ENCODE measurements at regions not wholly inside any gene's neighbourhood (a gene's known extent, or its start where the extent isn't known, plus 50 kb on each side); places are given as distances from the start of the nearest gene placed in this dataset.
"Not testable (repeated sequence)": the region's sequence is repeated elsewhere in the genome, so short reads cannot be mapped to it uniquely, and the experiment has no call there.

DNA sequence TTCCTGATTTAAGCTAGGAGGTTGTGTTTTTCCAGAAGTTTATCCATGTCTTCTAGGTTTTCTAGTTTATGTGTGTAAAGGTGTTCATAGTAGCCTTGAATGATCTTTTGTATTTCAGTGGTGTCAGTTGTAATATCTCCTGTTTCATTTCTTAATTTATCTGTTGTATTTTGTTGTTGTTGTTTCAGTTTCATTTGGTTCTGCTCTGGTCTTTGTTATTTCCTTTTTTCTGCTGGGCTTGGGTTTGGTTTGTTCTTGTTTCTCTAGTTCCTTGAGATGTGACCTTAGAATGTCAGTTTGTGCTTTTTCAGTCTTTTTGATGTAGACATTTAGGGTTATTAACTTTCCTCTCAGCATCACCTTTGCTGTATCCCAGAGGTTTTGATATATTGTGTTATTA, 62.8 kb downstream of the SCP2D1 start:
- H3K27me3 ChIP-seq (ENCODE audit: control insufficient read depth in 5 of 5, insufficient read depth in 4 of 5, low read length in 5 of 5); H3K9me3 ChIP-seq (ENCODE audit: control insufficient read depth in 5 of 5, low read length in 5 of 5); H3K9ac ChIP-seq (ENCODE audit: low read length in 5 of 5); H3K4me3 ChIP-seq (ENCODE audit: low read depth in 1 of 5, low read length in 5 of 5); H3K36me3 ChIP-seq (ENCODE audit: control insufficient read depth in 5 of 5, insufficient read depth in 5 of 5, low read length in 5 of 5); H3K4me1 ChIP-seq (ENCODE audit: control insufficient read depth in 5 of 5, insufficient read depth in 5 of 5, low read length in 5 of 5); H3K27ac ChIP-seq (ENCODE audit: low read depth, low read length): not testable (repeated sequence)

DNA sequence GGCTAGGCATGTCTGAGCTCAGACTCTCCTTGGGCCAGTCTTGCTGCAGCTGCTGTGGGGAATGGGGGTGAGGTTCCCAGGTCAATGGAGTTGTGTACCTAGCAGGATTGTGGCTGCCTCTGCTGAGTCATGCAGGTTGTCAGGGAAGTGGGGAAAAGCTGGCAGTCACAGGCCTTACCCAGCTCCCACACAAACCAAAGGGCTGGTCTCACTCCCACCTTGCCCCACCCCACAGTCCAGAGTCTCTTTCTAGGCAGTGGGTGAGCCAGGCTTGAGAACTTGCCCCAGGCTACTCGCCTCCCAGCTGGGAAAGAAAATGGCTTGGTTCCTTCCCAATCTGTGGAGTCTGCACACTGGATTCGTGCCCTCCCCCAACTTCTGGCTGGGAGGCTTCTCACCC, 65.7 kb downstream of the SCP2D1 start:
- H3K9ac ChIP-seq (ENCODE audit: low read length in 5 of 5), result no peak overlapping the region
- peaks cover 0 to 4% (median 0%) of the 10 kb centered on the region in 5 donors for H3K9me3 ChIP-seq (ENCODE audit: control insufficient read depth in 5 of 5, low read length in 5 of 5)
- no peaks in the 10 kb centered on the region for H3K27me3 ChIP-seq (ENCODE audit: control insufficient read depth in 5 of 5, insufficient read depth in 4 of 5, low read length in 5 of 5)
- H3K27ac ChIP-seq (ENCODE audit: low read depth, low read length), result no peak overlapping the region
- H3K4me1 ChIP-seq (ENCODE audit: control insufficient read depth in 5 of 5, insufficient read depth in 5 of 5, low read length in 5 of 5), result no peaks in the 10 kb centered on the region
- H3K4me3 ChIP-seq (ENCODE audit: low read depth in 1 of 5, low read length in 5 of 5), result no peak overlapping the region
- H3K36me3 ChIP-seq (ENCODE audit: control insufficient read depth in 5 of 5, insufficient read depth in 5 of 5, low read length in 5 of 5), result no peaks in the 10 kb centered on the region

GRCh38 chr20:18886756-18887155, 73.2 kb downstream of the SCP2D1 start:
- no peak overlapping the region for H3K9ac ChIP-seq (ENCODE audit: low read length in 5 of 5)
- no peaks in the 10 kb centered on the region for H3K27me3 ChIP-seq (ENCODE audit: control insufficient read depth in 5 of 5, insufficient read depth in 4 of 5, low read length in 5 of 5)
- no peaks in the 10 kb centered on the region for H3K36me3 ChIP-seq (ENCODE audit: control insufficient read depth in 5 of 5, insufficient read depth in 5 of 5, low read length in 5 of 5)
- H3K4me1 ChIP-seq (ENCODE audit: control insufficient read depth in 5 of 5, insufficient read depth in 5 of 5, low read length in 5 of 5), result no peaks in the 10 kb centered on the region
- no peak overlapping the region for H3K27ac ChIP-seq (ENCODE audit: low read depth, low read length)
- peaks cover 0 to 1% (median 0%) of the 10 kb centered on the region in 5 donors for H3K9me3 ChIP-seq (ENCODE audit: control insufficient read depth in 5 of 5, low read length in 5 of 5)
- no peak overlapping the region for H3K4me3 ChIP-seq (ENCODE audit: low read depth in 1 of 5, low read length in 5 of 5)

GRCh38 chr20:18901980-18902737, 88.6 kb downstream of the SCP2D1 start:
- no peak overlapping the region for H3K27ac ChIP-seq (ENCODE audit: low read depth, low read length)
- no peaks in the 10 kb centered on the region for H3K36me3 ChIP-seq (ENCODE audit: control insufficient read depth in 5 of 5, insufficient read depth in 5 of 5, low read length in 5 of 5)
- no peaks in the 10 kb centered on the region for H3K4me1 ChIP-seq (ENCODE audit: control insufficient read depth in 5 of 5, insufficient read depth in 5 of 5, low read length in 5 of 5)
- no peaks in the 10 kb centered on the region for H3K27me3 ChIP-seq (ENCODE audit: control insufficient read depth in 5 of 5, insufficient read depth in 4 of 5, low read length in 5 of 5)
- H3K9me3 ChIP-seq (ENCODE audit: control insufficient read depth in 5 of 5, low read length in 5 of 5), result no peaks in the 10 kb centered on the region
- no peak overlapping the region for H3K9ac ChIP-seq (ENCODE audit: low read length in 5 of 5)
- H3K4me3 ChIP-seq (ENCODE audit: low read depth in 1 of 5, low read length in 5 of 5), result no peak overlapping the region

GRCh38 chr20:18904192-18904591, 90.6 kb downstream of the SCP2D1 start:
- Histone ChIP-seq H3K27me3 (ENCODE audit: control insufficient read depth in 5 of 5, insufficient read depth in 4 of 5, low read length in 5 of 5) (no peaks in the 10 kb centered on the region), H3K9ac (ENCODE audit: low read length in 5 of 5) (no peak overlapping the region), H3K4me3 (ENCODE audit: low read depth in 1 of 5, low read length in 5 of 5) (no peak overlapping the region), H3K27ac (ENCODE audit: low read depth, low read length) (no peak overlapping the region), H3K4me1 (ENCODE audit: control insufficient read depth in 5 of 5, insufficient read depth in 5 of 5, low read length in 5 of 5) (no peaks in the 10 kb centered on the region), H3K36me3 (ENCODE audit: control insufficient read depth in 5 of 5, insufficient read depth in 5 of 5, low read length in 5 of 5) (no peaks in the 10 kb centered on the region), H3K9me3 (ENCODE audit: control insufficient read depth in 5 of 5, low read length in 5 of 5) (no peaks in the 10 kb centered on the region)

DNA sequence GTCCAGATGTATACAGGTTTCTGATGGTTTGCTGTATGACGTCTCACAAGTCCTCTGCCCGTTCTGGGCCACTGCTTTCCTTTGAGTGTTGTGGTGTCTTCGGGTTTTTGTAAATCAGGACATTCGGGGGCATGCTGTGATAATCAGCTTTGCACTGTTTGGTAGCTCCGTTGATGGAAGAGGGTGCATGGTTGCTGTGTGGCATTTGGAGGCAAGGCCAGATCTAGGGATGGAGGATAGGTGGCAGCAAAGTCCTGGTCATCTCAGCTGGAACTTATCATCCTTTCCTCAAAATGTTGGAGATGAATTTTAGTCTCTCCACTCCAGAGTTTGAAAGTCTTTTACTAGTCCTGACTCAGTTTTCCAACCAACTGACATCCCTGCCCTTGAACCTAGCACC, 91.0 kb downstream of the SCP2D1 start:
- Histone ChIP-seq H3K9ac (ENCODE audit: low read length in 5 of 5) (no peak overlapping the region), H3K27ac (ENCODE audit: low read depth, low read length) (no peak overlapping the region), H3K36me3 (ENCODE audit: control insufficient read depth in 5 of 5, insufficient read depth in 5 of 5, low read length in 5 of 5) (no peaks in the 10 kb centered on the region), H3K4me3 (ENCODE audit: low read depth in 1 of 5, low read length in 5 of 5) (no peak overlapping the region), H3K4me1 (ENCODE audit: control insufficient read depth in 5 of 5, insufficient read depth in 5 of 5, low read length in 5 of 5) (no peaks in the 10 kb centered on the region), H3K27me3 (ENCODE audit: control insufficient read depth in 5 of 5, insufficient read depth in 4 of 5, low read length in 5 of 5) (no peaks in the 10 kb centered on the region), H3K9me3 (ENCODE audit: control insufficient read depth in 5 of 5, low read length in 5 of 5) (no peaks in the 10 kb centered on the region)

DNA sequence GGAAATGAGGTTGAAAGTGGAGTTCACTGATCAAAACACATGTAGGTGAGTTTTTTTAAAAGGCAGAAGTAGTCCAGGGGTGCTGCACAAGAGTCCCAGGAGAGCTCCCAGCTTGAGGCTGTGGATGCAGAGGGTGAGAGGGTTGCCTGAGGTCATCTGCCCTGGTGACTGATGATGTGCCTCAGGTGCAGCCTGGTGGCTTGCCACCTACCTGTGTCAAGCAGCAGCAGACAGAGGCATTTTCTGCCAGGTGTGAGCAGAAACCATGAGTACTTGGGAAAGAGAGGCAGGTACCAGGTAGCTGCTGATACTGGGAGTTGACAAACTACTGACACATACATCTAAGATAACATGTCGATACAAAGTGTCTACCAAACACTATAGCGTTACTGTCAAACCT, 92.5 kb downstream of the SCP2D1 start:
- H3K36me3 ChIP-seq (ENCODE audit: control insufficient read depth in 5 of 5, insufficient read depth in 5 of 5, low read length in 5 of 5), result no peaks in the 10 kb centered on the region
- no peak overlapping the region for H3K27ac ChIP-seq (ENCODE audit: low read depth, low read length)
- H3K4me3 ChIP-seq (ENCODE audit: low read depth in 1 of 5, low read length in 5 of 5), result no peak overlapping the region
- no peaks in the 10 kb centered on the region for H3K4me1 ChIP-seq (ENCODE audit: control insufficient read depth in 5 of 5, insufficient read depth in 5 of 5, low read length in 5 of 5)
- H3K27me3 ChIP-seq (ENCODE audit: control insufficient read depth in 5 of 5, insufficient read depth in 4 of 5, low read length in 5 of 5), result no peaks in the 10 kb centered on the region
- no peak overlapping the region for H3K9ac ChIP-seq (ENCODE audit: low read length in 5 of 5)
- no peaks in the 10 kb centered on the region for H3K9me3 ChIP-seq (ENCODE audit: control insufficient read depth in 5 of 5, low read length in 5 of 5)

DNA sequence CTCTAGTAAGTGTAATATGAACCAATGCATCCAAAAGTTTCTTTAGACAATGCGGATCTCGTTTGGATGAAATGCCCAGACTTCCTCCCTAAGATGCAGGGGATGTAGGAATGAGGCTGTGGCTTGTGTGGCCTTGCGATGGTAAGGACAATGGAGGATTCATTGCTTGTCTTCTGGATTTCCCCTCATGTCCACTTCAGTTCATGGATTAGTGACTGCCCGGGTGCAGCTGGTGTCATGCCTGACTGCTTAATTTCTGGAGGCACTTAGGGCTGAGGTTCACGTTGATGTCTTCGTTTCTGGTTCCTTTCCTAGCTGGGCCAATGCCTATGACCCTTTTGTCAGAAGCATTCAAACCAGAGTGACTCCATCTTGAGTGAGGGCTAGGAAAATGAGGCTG, 93.8 kb downstream of the SCP2D1 start:
- no peak overlapping the region for H3K27ac ChIP-seq (ENCODE audit: low read depth, low read length)
- no peak overlapping the region for H3K4me3 ChIP-seq (ENCODE audit: low read depth in 1 of 5, low read length in 5 of 5)
- H3K9ac ChIP-seq (ENCODE audit: low read length in 5 of 5), result no peak overlapping the region
- no peaks in the 10 kb centered on the region for H3K27me3 ChIP-seq (ENCODE audit: control insufficient read depth in 5 of 5, insufficient read depth in 4 of 5, low read length in 5 of 5)
- no peaks in the 10 kb centered on the region for H3K36me3 ChIP-seq (ENCODE audit: control insufficient read depth in 5 of 5, insufficient read depth in 5 of 5, low read length in 5 of 5)
- H3K4me1 ChIP-seq (ENCODE audit: control insufficient read depth in 5 of 5, insufficient read depth in 5 of 5, low read length in 5 of 5), result no peaks in the 10 kb centered on the region
- no peaks in the 10 kb centered on the region for H3K9me3 ChIP-seq (ENCODE audit: control insufficient read depth in 5 of 5, low read length in 5 of 5)

- Histone ChIP-seq H3K27ac (ENCODE audit: low read depth, low read length) (no peak overlapping the region), H3K9me3 (ENCODE audit: control insufficient read depth in 5 of 5, low read length in 5 of 5) (no peaks in the 10 kb centered on the region), H3K9ac (ENCODE audit: low read length in 5 of 5) (no peak overlapping the region), H3K27me3 (ENCODE audit: control insufficient read depth in 5 of 5, insufficient read depth in 4 of 5, low read length in 5 of 5) (no peaks in the 10 kb centered on the region), H3K4me3 (ENCODE audit: low read depth in 1 of 5, low read length in 5 of 5) (no peak overlapping the region), H3K4me1 (ENCODE audit: control insufficient read depth in 5 of 5, insufficient read depth in 5 of 5, low read length in 5 of 5) (no peaks in the 10 kb centered on the region), H3K36me3 (ENCODE audit: control insufficient read depth in 5 of 5, insufficient read depth in 5 of 5, low read length in 5 of 5) (no peaks in the 10 kb centered on the region)
These were observed 94.5 kb downstream of the SCP2D1 start for GRCh38 chr20:18908109-18908508.

DNA sequence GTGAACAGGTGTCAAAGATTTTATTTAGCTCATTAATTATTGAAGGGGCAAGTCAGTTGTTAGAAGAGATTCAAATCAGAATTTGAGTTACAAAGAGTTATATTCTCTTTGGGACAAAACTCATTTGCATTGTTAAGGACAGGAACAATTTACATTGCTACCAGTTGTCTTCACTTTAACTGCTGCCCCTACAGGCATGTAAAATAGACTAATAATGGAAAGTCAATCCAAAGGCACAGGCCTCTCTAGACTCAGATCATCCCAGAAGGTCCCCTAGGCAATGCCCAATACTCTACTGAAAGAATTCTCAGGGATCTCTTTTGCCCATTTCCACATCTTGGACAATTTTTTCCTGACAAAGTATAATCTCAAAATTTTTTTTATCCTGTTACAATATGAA, 95.7 kb downstream of the SCP2D1 start:
- H3K9ac ChIP-seq (ENCODE audit: low read length in 5 of 5), result no peak overlapping the region
- H3K36me3 ChIP-seq (ENCODE audit: control insufficient read depth in 5 of 5, insufficient read depth in 5 of 5, low read length in 5 of 5), result no peaks in the 10 kb centered on the region
- H3K4me3 ChIP-seq (ENCODE audit: low read depth in 1 of 5, low read length in 5 of 5), result no peak overlapping the region
- no peak overlapping the region for H3K27ac ChIP-seq (ENCODE audit: low read depth, low read length)
- no peaks in the 10 kb centered on the region for H3K27me3 ChIP-seq (ENCODE audit: control insufficient read depth in 5 of 5, insufficient read depth in 4 of 5, low read length in 5 of 5)
- no peaks in the 10 kb centered on the region for H3K4me1 ChIP-seq (ENCODE audit: control insufficient read depth in 5 of 5, insufficient read depth in 5 of 5, low read length in 5 of 5)
- no peaks in the 10 kb centered on the region for H3K9me3 ChIP-seq (ENCODE audit: control insufficient read depth in 5 of 5, low read length in 5 of 5)
